CD4-positive, alpha-beta memory T cell (primary cell): ENCODE measurements at regions not wholly inside any gene's neighbourhood (a gene's known extent, or its start where the extent isn't known, plus 50 kb on each side); places are given as distances from the start of the nearest gene placed in this dataset.
"Not testable (repeated sequence)": the region's sequence is repeated elsewhere in the genome, so short reads cannot be mapped to it uniquely, and the experiment has no call there.

ENCODE experiments used
- CTCF ChIA-PET: fragments of 350-600 bp; sonication (Branson Sonifier 250); formaldehyde crosslinking; loops from one replicate; lab custom pipeline; 2021; ENCODE audit warnings: inconsistent platforms; ENCODE audit not compliant: partially characterized antibody; lab: Charles Lee
- POLR2A ChIA-PET: fragments of 350-600 bp; sonication (Branson Sonifier 250); formaldehyde crosslinking; loops from one replicate; lab custom pipeline; 2021; ENCODE audit not compliant: partially characterized antibody; lab: Charles Lee
- DNase-seq, 5 donors: peaks; one replicate each; pipeline versions ENCODE4 v3.0.0 to v3.0.0-alpha.2; 2020 to 2022; ENCODE audit warnings: mixed read lengths in 1 of 5
- H3K27ac ChIP-seq: one replicate; pipeline ENCODE4 v1.7.0; 2013; ENCODE audit warnings: low read depth, low read length
- H3K27me3 ChIP-seq: 2 replicates; pipeline ENCODE4 v1.7.0; 2013; ENCODE audit warnings: mild to moderate bottlenecking, low read length, moderate library complexity; ENCODE audit not compliant: insufficient read depth
- H3K36me3 ChIP-seq: 2 replicates; pipeline ENCODE4 v1.7.0; 2013; ENCODE audit warnings: mild to moderate bottlenecking, low read length, moderate library complexity; ENCODE audit not compliant: insufficient read depth
- H3K4me1 ChIP-seq: 2 replicates; pipeline ENCODE4 v1.7.0; 2013; ENCODE audit warnings: mild to moderate bottlenecking, low read length, moderate library complexity; ENCODE audit not compliant: insufficient read depth
- H3K4me3 ChIP-seq, 2 donors: one replicate each; pipeline ENCODE4 v1.7.0; 2013; ENCODE audit warnings: low read length in 2 of 2, mild to moderate bottlenecking in 1 of 2
- H3K9me3 ChIP-seq, 2 donors: one replicate each; pipeline ENCODE4 v1.7.0; 2013; ENCODE audit warnings: low read length in 2 of 2, control low read depth in 1 of 2; ENCODE audit not compliant: control insufficient read depth in 1 of 2
- H3K27ac Mint-ChIP-seq, 7 donors: one replicate each; pipeline ENCODE4 v1.8.0; 2020 to 2021; ENCODE audit warnings: mixed read lengths in 7 of 7, mild to moderate bottlenecking in 6 of 7, inconsistent platforms in 3 of 7, moderate library complexity in 3 of 7
- H3K27me3 Mint-ChIP-seq, 2 donors: one replicate each; pipeline ENCODE4 v1.8.0; 2020 to 2021; ENCODE audit warnings: mixed read lengths in 2 of 2
- H3K36me3 Mint-ChIP-seq, 2 donors: one replicate each; pipeline ENCODE4 v1.8.0; 2020 to 2021; ENCODE audit warnings: mixed read lengths in 2 of 2, inconsistent platforms in 1 of 2, mild to moderate bottlenecking in 1 of 2
- H3K4me1 Mint-ChIP-seq, 4 donors: one replicate each; pipeline ENCODE4 v1.8.0; 2020 to 2021; ENCODE audit warnings: mixed read lengths in 4 of 4, mild to moderate bottlenecking in 1 of 4
- H3K4me3 Mint-ChIP-seq, 8 donors: one replicate each; pipeline ENCODE4 v1.8.0; 2020 to 2021; ENCODE audit warnings: mixed read lengths in 8 of 8, mild to moderate bottlenecking in 7 of 8, moderate library complexity in 6 of 8, inconsistent platforms in 3 of 8
- H3K9me3 Mint-ChIP-seq, 8 donors: one replicate each; pipeline ENCODE4 v1.8.0; 2020 to 2021; ENCODE audit warnings: mixed read lengths in 8 of 8, mild to moderate bottlenecking in 5 of 8, inconsistent platforms in 3 of 8, moderate library complexity in 1 of 8
- intact Hi-C: fragments of 100-400 bp; cut with micrococcal nuclease; formaldehyde crosslinking; loops from one replicate; pipeline ENCODE4 v1.15.1; 2023

DNA sequence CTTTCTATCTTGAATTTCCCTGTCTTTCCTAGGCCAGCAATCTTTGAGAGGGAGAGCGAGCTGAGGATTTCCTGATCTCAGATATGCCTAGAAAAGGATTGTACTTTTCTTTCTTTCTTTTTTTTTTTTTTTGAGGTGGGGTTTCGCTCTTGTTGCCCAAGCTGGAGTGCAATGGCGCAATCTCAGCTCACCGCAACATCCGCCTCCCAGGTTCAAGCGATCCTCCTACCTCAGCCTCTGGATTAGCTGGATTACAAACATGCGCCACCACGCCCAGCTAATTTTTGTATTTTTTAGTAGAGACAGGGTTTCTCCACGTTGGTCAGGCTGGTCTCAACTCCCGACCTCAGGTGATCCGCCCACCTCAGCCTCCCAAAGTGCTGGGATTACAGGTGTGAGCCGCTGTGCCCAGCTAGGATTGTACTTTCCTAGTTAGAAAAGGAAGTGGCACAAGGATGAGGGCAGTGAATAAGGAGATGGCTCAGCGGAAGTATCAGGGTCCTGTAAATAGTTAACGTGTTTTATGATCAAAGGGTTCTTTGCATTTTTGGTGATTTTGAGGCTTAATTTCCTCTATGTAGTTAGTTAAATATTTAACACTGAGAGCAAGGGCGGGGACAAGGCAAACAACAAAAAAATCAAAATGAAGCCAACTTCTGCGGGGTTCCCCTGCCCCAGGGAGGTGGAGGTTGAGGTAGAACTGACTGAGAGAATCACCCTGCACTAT, 124.6 kb downstream of the LRRC37A3 start:
- peaks cover 22 to 32% of the 10 kb centered on the region in 2 donors for H3K36me3 Mint-ChIP-seq
- H3K27ac Mint-ChIP-seq, result peak overlapping the region in 5 of 7 donors; percentile 19 to 64 (median 52)
- peaks cover 16 to 45% (median 18%) of the 10 kb centered on the region in 4 donors for H3K4me1 Mint-ChIP-seq
- H3K4me3 Mint-ChIP-seq, H3K36me3 ChIP-seq, POLR2A ChIA-PET, H3K9me3 ChIP-seq, CTCF ChIA-PET, H3K9me3 Mint-ChIP-seq, DNase-seq, H3K4me3 ChIP-seq, H3K27ac ChIP-seq, H3K27me3 ChIP-seq, H3K27me3 Mint-ChIP-seq, intact Hi-C loops: not testable (repeated sequence)
- peaks cover 18% of the 10 kb centered on the region for H3K4me1 ChIP-seq

DNA sequence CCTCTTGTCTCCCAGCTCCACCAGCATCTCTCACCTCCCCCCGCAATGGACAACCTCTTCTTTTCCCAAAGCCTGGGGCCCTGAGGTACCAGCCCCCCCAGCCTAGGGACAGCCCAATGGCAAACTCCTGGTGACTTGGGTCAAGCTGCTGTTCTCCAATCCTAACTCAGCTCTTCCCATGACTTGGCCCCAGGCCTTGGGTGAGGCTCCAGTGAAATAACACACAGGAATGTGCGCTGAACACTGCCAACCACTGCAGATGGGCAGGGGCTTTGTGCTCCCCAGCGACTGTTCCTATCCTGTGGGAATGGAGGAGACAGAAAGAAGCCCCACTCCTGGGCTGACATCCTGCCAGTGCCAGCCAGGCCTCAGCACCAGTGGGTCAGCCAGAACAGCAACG, 125.2 kb downstream of the LRRC37A3 start:
- H3K27ac ChIP-seq, H3K9me3 Mint-ChIP-seq, H3K27me3 ChIP-seq, H3K27me3 Mint-ChIP-seq, intact Hi-C loops, H3K4me3 Mint-ChIP-seq, CTCF ChIA-PET, H3K9me3 ChIP-seq, DNase-seq, POLR2A ChIA-PET, H3K4me3 ChIP-seq, H3K36me3 ChIP-seq: not testable (repeated sequence)
- H3K4me1 Mint-ChIP-seq, result peaks cover 16 to 40% (median 18%) of the 10 kb centered on the region in 4 donors
- peak overlapping the region in 2 of 7 donors; percentile 19 to 72 for H3K27ac Mint-ChIP-seq
- peaks cover 22 to 27% of the 10 kb centered on the region in 2 donors for H3K36me3 Mint-ChIP-seq
- peaks cover 18% of the 10 kb centered on the region for H3K4me1 ChIP-seq

DNA sequence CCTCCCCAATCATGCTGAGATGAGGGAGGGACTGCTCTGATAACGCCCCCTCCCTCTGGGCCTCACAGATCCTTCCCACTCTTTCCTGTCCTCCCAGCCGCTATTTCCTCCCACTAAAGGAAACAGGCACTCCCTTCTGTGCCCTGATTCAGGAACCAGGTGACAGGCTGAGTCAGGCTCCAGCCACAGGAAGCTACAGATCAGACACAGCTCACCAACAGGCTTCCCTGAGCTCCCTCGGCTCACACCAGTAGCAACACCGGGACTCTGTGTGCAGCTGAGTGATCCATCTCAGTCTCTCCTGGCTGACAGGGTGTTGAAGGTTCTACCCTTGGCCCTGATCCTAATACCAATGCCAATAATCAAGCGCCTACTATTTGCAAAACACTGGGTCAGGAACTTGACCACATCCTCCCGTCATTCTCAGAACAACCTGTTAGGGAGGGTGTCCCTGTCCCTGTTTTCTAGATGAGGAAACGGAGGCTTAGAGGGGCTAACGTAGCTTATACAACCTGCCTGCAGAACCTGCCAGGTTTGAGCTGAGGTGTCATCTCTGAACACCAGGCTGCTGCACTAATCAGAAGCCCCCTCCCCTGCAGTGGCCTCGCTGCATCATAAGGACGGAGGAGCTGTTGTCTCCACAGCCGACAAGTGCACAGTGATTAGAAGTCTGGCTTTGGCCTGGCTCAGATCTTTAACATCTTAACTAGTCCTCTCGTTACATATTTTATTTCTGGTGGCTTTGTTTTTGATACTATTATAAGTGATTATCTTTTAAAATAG, 126.3 kb downstream of the LRRC37A3 start:
- peaks cover 16 to 36% (median 16%) of the 10 kb centered on the region in 4 donors for H3K4me1 Mint-ChIP-seq
- CTCF ChIA-PET, result not testable (repeated sequence)

DNA sequence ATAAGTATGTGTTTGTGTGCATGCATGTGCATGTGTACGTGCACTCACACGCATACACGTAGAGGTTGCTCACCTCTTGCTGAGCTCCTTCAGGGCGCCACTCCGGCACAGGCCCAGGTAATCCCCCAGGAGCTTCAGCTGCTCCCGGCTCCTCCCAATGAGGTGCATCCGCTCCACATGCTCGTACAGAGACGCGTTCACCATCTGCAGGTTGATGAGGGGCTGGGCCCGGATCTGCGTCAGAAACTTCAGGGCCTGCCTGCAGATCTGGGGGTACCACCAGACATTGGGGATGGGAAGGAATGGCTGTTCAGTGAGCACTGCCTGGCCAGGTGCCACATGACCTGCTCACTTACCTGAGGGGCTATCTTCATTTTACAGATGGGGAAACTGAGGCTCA, 127.0 kb downstream of the LRRC37A3 start:
- POLR2A ChIA-PET, H3K27me3 Mint-ChIP-seq, H3K27ac ChIP-seq, H3K4me3 Mint-ChIP-seq, DNase-seq, H3K9me3 ChIP-seq, intact Hi-C loops, CTCF ChIA-PET, H3K27me3 ChIP-seq, H3K36me3 ChIP-seq, H3K4me3 ChIP-seq, H3K9me3 Mint-ChIP-seq: not testable (repeated sequence)
- H3K4me1 ChIP-seq, result peaks cover 15% of the 10 kb centered on the region
- H3K27ac Mint-ChIP-seq, result peak overlapping the region in 3 of 7 donors; percentile 75 to 84 (median 80)
- H3K36me3 Mint-ChIP-seq, result peaks cover 22 to 33% of the 10 kb centered on the region in 2 donors
- peaks cover 16 to 32% (median 16%) of the 10 kb centered on the region in 4 donors for H3K4me1 Mint-ChIP-seq

More for the DNA sequence above, 126.3 kb downstream of the LRRC37A3 start:
- H3K9me3 ChIP-seq, H3K27me3 Mint-ChIP-seq, H3K27me3 ChIP-seq, H3K4me3 ChIP-seq, H3K36me3 ChIP-seq, intact Hi-C loops, H3K9me3 Mint-ChIP-seq, POLR2A ChIA-PET: not testable (repeated sequence)
- Mint-ChIP-seq H3K36me3 (peaks cover 22 to 27% of the 10 kb centered on the region in 2 donors), H3K27ac (peak overlapping the region; percentile 53 to 89 (median 75)), H3K4me3 (peak overlapping the region in 7 of 8 donors; percentile 35 to 79 (median 60))
- DNase-seq, result peak in 1 of 5 donors; percentile 26
- peaks cover 15% of the 10 kb centered on the region for H3K4me1 ChIP-seq
- peak overlapping the region; percentile 35 for H3K27ac ChIP-seq

DNA sequence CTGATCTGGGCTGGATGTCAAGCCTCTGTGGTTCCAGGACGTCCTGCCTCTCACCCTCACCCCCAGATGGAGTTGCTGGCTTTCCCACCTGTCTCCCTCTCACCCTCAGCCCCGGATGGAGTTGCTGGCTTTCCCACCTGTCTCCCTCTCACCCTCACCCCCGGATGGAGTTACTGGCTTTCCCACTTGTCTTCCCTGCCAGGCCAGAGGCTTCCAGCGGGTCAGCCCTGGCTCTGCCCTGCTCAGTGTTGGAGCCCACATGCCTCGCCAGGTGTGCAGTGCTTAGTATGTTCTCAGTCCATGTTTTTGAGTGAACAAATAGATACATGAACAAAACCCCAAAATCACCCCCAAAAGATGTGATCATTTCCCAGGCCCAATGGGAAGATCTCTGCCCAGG, 127.6 kb downstream of the LRRC37A3 start:
- H3K27me3 Mint-ChIP-seq, H3K27ac ChIP-seq, POLR2A ChIA-PET, H3K27me3 ChIP-seq, CTCF ChIA-PET, DNase-seq, H3K9me3 ChIP-seq, H3K4me3 ChIP-seq, H3K36me3 ChIP-seq, intact Hi-C loops, H3K9me3 Mint-ChIP-seq: not testable (repeated sequence)
- Mint-ChIP-seq H3K27ac (peak overlapping the region in 5 of 7 donors; percentile 32 to 90 (median 80)), H3K4me1 (peaks cover 15 to 29% (median 16%) of the 10 kb centered on the region in 4 donors), H3K36me3 (peaks cover 19 to 34% of the 10 kb centered on the region in 2 donors), H3K4me3 (peak overlapping the region in 1 of 8 donors; percentile 63)
- H3K4me1 ChIP-seq, result peaks cover 15% of the 10 kb centered on the region

DNA sequence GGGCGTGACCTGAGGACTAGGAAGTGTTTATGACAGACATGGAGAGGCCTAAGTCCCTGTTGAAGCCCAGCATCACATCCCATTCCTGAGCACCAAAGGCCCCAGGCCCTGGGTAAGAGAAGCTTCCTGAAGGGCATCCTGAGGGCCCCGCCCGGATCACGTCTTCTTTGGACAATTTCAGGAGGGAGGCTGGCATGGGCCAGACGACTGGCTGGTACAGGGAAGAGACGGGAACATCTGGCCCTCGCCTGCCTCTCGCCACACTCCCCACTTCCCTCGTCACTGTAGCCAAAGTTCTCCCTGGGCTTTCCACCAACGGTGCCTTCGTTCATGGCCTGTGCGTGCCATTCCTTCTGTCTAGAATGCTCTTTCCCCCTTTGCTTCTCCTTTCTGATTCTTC, 128.1 kb downstream of the LRRC37A3 start:
- H3K27me3 Mint-ChIP-seq, H3K27ac ChIP-seq, H3K4me3 Mint-ChIP-seq, DNase-seq, H3K9me3 Mint-ChIP-seq, H3K9me3 ChIP-seq, CTCF ChIA-PET, H3K27me3 ChIP-seq, H3K4me3 ChIP-seq, intact Hi-C loops, POLR2A ChIA-PET, H3K36me3 ChIP-seq: not testable (repeated sequence)
- H3K4me1 Mint-ChIP-seq, result peaks cover 14 to 27% (median 15%) of the 10 kb centered on the region in 4 donors
- H3K4me1 ChIP-seq, result peaks cover 15% of the 10 kb centered on the region
- peak overlapping the region in 1 of 7 donors; percentile 47 for H3K27ac Mint-ChIP-seq
- H3K36me3 Mint-ChIP-seq, result peaks cover 19 to 38% of the 10 kb centered on the region in 2 donors

DNA sequence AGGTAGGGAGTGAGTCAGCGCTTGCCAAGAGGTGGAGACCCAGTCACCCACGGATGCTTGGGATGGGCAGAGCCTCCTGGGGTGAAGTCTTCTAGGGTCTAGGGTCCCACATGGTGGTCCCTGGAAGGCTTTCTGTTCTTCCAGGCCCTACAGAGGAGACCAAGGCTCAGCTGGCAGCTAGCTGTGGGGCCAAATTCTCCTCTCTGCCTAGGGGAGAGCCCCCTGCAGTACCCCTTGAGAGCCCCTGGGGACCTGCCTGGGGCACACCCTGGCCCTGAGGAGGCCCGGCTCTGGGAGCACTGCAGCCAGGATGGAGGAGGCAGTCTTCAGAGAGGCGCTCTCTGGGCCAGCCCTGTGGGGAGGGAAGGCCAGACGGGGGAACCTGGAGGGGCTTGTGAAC, 128.6 kb upstream of the SMURF2 start:
- H3K9me3 Mint-ChIP-seq, H3K4me3 Mint-ChIP-seq, DNase-seq, H3K27me3 Mint-ChIP-seq, H3K27ac ChIP-seq, H3K27me3 ChIP-seq, intact Hi-C loops, POLR2A ChIA-PET, H3K4me3 ChIP-seq, H3K9me3 ChIP-seq, H3K36me3 ChIP-seq, CTCF ChIA-PET, H3K27ac Mint-ChIP-seq: not testable (repeated sequence)
- Mint-ChIP-seq H3K4me1 (peaks cover 14 to 27% (median 15%) of the 10 kb centered on the region in 4 donors), H3K36me3 (peaks cover 22 to 41% of the 10 kb centered on the region in 2 donors)
- H3K4me1 ChIP-seq, result peaks cover 15% of the 10 kb centered on the region
